ENCODE measurements at regions not wholly inside any gene's neighbourhood (a gene's known extent, or its start where the extent isn't known, plus 50 kb on each side); places are given as distances from the start of the nearest gene placed in this dataset.

DNA sequence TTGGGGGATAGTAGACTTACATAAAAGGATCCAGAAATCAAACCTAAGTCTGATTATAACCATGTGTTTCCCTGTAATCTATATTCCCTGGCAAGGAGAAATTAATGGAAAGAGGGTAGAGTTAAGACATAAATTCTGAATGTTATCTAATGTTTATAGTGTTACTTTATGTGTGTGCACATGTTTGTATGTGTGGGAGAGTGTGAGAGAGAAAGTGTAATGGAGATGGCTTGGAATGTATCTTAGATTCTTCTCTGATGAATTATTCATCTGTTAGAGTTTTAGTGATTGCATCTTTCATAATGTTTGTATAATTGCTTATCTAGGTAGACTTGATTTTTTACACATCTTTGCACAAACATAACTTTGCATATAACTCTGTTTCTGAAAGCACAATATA, 490.9 kb downstream of the FLRT2 start:
- Histone ChIP-seq H3K4me1 (ENCODE audit: insufficient read depth, low read length) (no peaks in the 10 kb centered on the region), H3K4me3 (ENCODE audit: low read length) (no peak overlapping the region), H3K27me3 (ENCODE audit: insufficient read depth, low read length) (no peaks in the 10 kb centered on the region), H3K9me3 (ENCODE audit: low read depth, low read length) (no peaks in the 10 kb centered on the region)

DNA sequence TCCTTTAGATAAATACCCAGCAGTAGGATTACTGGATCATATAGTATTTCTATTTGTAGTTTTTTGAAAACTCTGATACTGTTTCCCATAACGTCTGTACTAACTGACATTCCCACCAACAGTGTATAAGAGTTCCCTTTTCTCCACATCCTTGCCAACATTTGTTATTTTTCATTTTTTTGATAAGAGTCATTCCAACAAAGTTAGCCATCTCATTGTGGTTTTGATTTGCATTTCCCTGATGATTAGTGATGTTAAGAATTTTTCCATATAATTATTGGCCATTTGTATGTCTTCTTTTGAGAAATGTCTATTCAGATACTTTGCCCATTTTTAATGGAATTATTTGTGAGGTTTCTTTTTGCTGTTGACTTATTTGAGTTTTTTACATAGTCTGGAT, 486.0 kb downstream of the FLRT2 start:
- Histone ChIP-seq H3K4me3 (ENCODE audit: low read length) (no peak overlapping the region), H3K4me1 (ENCODE audit: insufficient read depth, low read length) (no peaks in the 10 kb centered on the region), H3K27me3 (ENCODE audit: insufficient read depth, low read length) (no peaks in the 10 kb centered on the region), H3K9me3 (ENCODE audit: low read depth, low read length) (no peaks in the 10 kb centered on the region)

DNA sequence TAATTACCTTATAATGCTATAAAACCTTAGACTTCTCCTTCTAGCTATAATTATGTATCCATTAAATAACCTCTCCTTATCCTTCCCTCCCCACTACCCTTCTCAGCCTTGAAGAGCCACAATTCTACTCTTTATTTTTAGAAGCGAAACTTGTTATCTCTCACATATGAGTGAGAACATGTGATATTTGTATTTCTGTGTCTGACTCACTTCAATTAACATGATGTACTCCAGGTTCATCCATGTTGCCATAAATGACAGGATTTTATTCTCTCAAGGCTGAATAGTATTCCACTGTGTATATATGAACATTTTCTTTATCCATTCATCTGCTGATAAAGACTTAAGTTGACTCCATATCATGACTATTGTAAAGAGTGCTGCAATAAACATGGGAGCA, 485.6 kb downstream of the FLRT2 start:
- H3K27me3 ChIP-seq (ENCODE audit: insufficient read depth, low read length), result no peaks in the 10 kb centered on the region
- no peaks in the 10 kb centered on the region for H3K9me3 ChIP-seq (ENCODE audit: low read depth, low read length)
- no peak overlapping the region for H3K4me3 ChIP-seq (ENCODE audit: low read length)
- no peaks in the 10 kb centered on the region for H3K4me1 ChIP-seq (ENCODE audit: insufficient read depth, low read length)

DNA sequence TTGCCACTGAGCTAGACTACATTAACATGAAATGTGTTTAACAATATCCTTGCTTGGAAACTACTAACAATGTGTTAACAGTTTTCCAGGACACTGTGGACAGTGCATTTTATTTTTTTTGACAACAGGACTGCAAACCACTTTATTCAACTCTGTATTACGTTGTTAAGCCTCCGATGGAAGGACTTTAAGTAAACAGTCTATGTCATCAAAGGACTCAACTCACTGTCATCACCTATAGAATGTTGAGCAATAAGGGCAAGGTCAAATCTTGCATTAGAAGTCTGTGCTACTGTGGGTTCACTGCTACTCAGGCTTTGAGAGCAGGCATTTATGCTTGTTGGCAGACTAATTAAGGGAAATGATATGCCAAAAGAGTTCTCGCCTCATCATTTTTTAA, 483.7 kb downstream of the FLRT2 start:
- no peaks in the 10 kb centered on the region for H3K27me3 ChIP-seq (ENCODE audit: insufficient read depth, low read length)
- H3K9me3 ChIP-seq (ENCODE audit: low read depth, low read length), result no peaks in the 10 kb centered on the region
- H3K4me3 ChIP-seq (ENCODE audit: low read length), result no peak overlapping the region
- no peaks in the 10 kb centered on the region for H3K4me1 ChIP-seq (ENCODE audit: insufficient read depth, low read length)

DNA sequence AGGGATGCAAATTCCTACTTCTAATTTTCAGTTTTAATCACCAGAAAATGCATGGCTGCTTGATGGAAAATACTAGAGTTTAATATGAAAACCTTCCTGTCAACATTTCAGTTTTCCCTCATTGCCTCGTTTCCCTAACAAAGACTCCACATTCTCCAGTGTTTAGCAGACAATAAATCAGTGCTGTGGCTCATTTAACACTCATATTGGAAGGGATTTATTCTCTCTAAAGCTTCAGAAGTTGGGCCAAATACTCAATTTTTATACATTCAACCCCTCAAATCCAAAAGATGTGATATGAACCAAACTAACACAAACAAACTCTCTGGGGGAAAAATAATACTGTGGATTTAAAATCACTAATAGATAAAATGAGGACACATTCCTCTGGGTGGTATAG, 482.5 kb downstream of the FLRT2 start:
- Histone ChIP-seq H3K27me3 (ENCODE audit: insufficient read depth, low read length) (no peaks in the 10 kb centered on the region), H3K4me1 (ENCODE audit: insufficient read depth, low read length) (no peaks in the 10 kb centered on the region), H3K4me3 (ENCODE audit: low read length) (no peak overlapping the region), H3K9me3 (ENCODE audit: low read depth, low read length) (no peaks in the 10 kb centered on the region)

DNA sequence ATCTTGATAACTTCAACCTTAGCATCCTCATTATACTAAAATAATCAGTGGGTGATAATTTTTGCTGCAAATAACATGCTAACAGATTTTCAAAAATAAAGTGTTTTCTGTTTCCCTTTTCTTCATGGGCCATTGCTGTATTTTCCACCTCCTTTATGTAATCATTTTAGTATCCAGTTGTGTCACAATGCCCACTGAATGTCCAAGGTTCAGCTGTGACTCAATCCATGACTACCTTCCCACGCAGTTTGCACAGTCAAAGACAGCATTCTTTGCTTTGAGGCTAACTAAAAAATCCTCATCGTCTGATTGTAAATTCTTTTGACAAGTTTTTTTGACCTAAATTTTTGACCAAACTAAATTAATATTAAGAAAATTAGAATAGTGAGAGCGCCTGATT, 474.1 kb downstream of the FLRT2 start:
- no peaks in the 10 kb centered on the region for H3K9me3 ChIP-seq (ENCODE audit: low read depth, low read length)
- H3K27me3 ChIP-seq (ENCODE audit: insufficient read depth, low read length), result no peaks in the 10 kb centered on the region
- no peak overlapping the region for H3K4me3 ChIP-seq (ENCODE audit: low read length)
- no peaks in the 10 kb centered on the region for H3K4me1 ChIP-seq (ENCODE audit: insufficient read depth, low read length)

DNA sequence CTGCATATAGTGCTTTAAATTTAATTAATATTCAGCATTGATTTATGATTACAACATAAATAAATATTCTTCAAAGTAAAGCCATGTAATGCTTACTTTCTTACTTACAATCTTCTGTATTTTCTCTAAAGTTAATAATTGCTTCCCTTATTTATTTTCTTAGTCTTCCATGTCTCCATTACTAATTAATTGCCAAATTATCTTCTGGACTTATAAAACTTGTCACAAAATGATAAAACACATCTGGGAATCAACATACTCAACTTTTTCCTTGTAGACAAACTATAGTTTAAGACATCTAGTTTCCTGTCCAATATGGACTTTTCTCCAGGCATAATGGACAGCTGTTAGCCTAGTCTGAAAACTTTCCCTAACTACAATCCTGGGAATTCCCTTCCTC, 466.6 kb downstream of the FLRT2 start:
- no peaks in the 10 kb centered on the region for H3K9me3 ChIP-seq (ENCODE audit: low read depth, low read length)
- no peaks in the 10 kb centered on the region for H3K27me3 ChIP-seq (ENCODE audit: insufficient read depth, low read length)
- no peaks in the 10 kb centered on the region for H3K4me1 ChIP-seq (ENCODE audit: insufficient read depth, low read length)
- H3K4me3 ChIP-seq (ENCODE audit: low read length), result no peak overlapping the region

DNA sequence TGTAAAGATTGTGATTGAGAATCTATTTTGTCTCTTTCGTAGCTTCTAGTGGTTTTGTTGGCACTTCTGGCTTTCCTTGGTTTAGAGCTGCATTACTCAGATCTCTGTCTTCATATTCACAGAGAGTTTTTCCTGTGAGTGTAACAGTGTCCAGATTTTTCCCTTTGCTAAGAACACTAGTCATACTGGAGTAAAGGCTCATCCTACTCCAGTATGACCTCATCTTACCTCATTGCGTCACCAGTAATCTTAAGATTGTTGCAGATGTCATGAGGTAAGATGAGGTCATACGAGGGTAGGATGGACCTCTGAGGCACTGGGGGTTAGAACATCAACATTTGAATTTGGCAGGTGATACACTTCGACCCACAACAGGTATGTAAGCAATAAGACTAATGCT, 461.2 kb downstream of the FLRT2 start:
- Histone ChIP-seq H3K4me1 (ENCODE audit: insufficient read depth, low read length) (no peaks in the 10 kb centered on the region), H3K27me3 (ENCODE audit: insufficient read depth, low read length) (no peaks in the 10 kb centered on the region), H3K9me3 (ENCODE audit: low read depth, low read length) (no peaks in the 10 kb centered on the region), H3K4me3 (ENCODE audit: low read length) (no peak overlapping the region)

DNA sequence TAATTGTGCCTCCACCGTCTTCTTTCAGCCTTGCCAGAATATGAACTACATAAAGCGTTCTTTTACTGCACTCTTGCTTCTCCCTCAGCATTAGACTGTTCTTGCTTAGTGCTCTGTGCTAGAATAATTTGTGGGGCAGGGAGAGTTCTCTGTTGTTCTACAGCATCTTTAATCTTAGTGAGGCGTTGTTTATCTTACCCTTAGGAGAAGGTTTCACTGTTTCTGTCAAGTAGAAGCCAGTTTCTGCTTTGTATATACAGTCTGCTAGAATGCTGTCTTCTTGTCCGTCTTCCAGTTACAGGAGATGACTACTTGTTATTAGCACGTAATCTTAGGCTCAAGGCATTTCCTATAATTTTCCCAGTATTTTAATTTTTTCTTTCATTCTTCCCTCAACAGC, 458.0 kb downstream of the FLRT2 start:
- no peaks in the 10 kb centered on the region for H3K27me3 ChIP-seq (ENCODE audit: insufficient read depth, low read length)
- H3K9me3 ChIP-seq (ENCODE audit: low read depth, low read length), result no peaks in the 10 kb centered on the region
- no peak overlapping the region for H3K4me3 ChIP-seq (ENCODE audit: low read length)
- no peaks in the 10 kb centered on the region for H3K4me1 ChIP-seq (ENCODE audit: insufficient read depth, low read length)

DNA sequence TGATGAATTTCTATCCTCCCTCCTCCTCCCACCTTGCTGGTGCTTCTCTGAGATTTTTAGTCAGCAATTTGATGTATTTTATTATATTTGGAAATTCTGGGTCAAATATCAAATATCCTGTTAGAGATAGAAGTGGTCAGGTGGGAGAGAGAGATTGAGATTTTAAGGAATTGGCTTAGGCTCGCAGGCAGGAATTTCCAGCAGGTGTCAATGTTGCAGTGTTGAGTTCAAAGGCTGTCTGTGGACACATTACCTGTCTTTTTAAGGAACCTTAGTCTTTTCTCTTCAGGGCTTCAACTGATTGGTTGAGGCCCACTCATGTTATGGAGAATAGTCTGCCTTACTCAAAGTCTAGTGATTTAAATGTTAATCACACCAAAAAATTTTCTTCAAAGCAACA, 457.3 kb downstream of the FLRT2 start:
- Histone ChIP-seq H3K4me1 (ENCODE audit: insufficient read depth, low read length) (no peaks in the 10 kb centered on the region), H3K4me3 (ENCODE audit: low read length) (no peak overlapping the region), H3K27me3 (ENCODE audit: insufficient read depth, low read length) (no peaks in the 10 kb centered on the region), H3K9me3 (ENCODE audit: low read depth, low read length) (no peaks in the 10 kb centered on the region)

DNA sequence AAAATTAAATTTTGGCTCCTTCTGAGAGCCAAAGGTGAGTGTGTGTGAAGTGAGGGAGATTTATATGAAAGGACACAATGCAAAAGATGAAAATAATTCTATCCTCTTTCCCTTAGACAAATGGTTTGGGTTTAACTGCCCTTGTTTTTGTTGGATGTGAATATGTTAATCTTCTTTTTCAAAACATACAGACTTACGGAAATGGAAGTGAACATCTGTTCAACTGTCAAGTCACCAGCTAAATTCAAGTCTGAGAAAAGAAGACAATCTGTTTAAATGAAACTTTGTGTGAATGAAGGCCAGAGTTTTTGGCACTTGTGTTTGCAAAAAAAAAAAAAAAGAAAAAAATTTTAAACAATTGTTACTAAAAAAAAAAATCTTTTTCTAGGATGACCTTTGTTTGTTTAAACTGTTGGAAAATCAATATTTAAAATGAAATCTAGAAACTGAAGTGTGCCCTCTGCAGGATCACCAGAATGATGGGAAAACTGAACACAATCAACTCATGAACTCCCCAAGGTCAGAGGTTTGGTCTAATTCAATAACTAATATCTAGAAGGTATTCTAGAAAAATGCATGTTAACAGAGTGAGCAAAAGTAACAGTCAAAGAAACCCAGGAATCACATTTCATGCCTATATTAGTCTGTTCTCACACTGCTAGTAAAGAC, 448.8 kb downstream of the FLRT2 start:
- Histone ChIP-seq H3K9me3 (ENCODE audit: low read depth, low read length) (no peaks in the 10 kb centered on the region), H3K4me1 (ENCODE audit: insufficient read depth, low read length) (no peaks in the 10 kb centered on the region), H3K27me3 (ENCODE audit: insufficient read depth, low read length) (no peaks in the 10 kb centered on the region), H3K4me3 (ENCODE audit: low read length) (no peak overlapping the region)

DNA sequence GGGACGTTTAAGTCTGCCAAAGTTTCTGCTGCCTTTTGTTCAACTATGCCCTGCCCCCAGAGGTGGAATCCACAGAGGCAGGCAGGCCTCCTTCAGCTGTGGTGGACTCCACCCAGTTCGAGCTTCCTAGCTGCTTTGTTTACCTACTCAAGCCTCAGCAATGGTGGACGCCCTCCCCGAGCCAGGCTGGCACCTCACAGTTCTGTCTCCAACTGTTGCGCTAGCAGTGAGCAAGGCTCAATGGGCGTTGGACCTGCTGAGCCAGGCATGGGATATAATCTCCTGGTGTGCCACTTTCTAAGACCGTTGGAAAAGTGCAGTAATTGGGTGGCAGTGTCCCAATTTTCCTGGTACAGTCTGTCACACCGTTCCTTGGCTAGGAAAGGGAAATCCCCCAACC, 444.7 kb downstream of the FLRT2 start:
- Histone ChIP-seq H3K4me1 (ENCODE audit: insufficient read depth, low read length) (no peaks in the 10 kb centered on the region), H3K4me3 (ENCODE audit: low read length) (no peak overlapping the region), H3K9me3 (ENCODE audit: low read depth, low read length) (no peaks in the 10 kb centered on the region), H3K27me3 (ENCODE audit: insufficient read depth, low read length) (no peaks in the 10 kb centered on the region)

DNA sequence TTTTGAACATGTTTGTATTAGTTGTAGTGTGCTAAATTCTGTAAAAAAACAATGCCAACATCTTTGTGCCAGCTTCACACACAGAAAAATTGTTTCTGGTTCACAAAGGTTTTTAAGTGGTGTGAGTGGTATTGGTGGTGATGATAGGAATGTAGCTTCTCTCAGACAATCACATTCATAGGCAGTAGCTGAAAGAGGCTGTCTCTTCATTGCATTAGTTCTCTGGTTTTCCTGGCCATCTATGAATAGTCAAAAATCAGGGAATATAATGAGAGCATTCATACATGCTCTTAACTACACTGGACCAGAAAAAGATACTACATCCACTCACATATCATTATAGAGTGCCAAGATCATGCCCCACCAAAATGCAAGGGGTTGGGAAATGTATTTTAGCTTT, 433.5 kb downstream of the FLRT2 start:
- no peaks in the 10 kb centered on the region for H3K9me3 ChIP-seq (ENCODE audit: low read depth, low read length)
- no peaks in the 10 kb centered on the region for H3K4me1 ChIP-seq (ENCODE audit: insufficient read depth, low read length)
- no peak overlapping the region for H3K4me3 ChIP-seq (ENCODE audit: low read length)
- H3K27me3 ChIP-seq (ENCODE audit: insufficient read depth, low read length), result no peaks in the 10 kb centered on the region

DNA sequence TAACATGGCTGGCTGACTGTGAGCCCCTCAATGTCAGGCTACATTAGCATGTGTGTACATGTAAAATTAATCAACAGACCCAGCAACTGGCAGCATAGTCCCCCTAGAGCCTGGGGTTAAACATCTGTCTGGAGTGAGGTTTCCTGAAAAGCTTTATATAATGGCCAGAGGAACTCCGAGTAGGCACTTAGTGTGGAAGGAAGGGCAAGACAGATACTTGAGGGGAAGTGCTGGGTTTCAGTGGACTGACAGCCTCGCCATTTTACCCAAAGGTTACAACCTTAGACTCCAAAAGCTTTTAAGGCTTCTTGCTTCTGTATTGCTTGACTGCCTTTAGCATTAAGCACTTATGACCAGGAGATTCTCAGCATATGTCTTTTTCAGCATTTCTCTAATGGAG, 430.8 kb downstream of the FLRT2 start:
- no peaks in the 10 kb centered on the region for H3K9me3 ChIP-seq (ENCODE audit: low read depth, low read length)
- no peaks in the 10 kb centered on the region for H3K27me3 ChIP-seq (ENCODE audit: insufficient read depth, low read length)
- no peak overlapping the region for H3K4me3 ChIP-seq (ENCODE audit: low read length)
- no peaks in the 10 kb centered on the region for H3K4me1 ChIP-seq (ENCODE audit: insufficient read depth, low read length)

DNA sequence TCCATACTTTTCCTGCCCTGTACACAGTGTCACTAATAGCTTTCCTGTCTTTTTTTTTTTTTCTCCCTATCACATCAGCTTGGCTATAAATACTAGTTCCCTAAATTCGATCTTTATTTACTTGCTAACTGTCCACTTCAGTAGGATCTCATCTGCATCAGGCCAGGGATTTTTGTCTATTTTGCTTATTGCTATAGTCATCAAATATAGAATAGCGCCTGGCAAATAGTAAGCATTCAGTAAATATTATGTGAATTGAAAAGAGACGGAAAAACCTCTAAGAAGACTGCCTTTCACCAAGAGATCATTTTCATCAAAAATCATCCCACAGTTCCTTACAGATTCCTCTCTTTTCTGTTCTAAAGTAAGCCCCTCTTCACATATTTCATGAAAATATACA, 429.1 kb downstream of the FLRT2 start:
- no peaks in the 10 kb centered on the region for H3K9me3 ChIP-seq (ENCODE audit: low read depth, low read length)
- no peaks in the 10 kb centered on the region for H3K27me3 ChIP-seq (ENCODE audit: insufficient read depth, low read length)
- no peak overlapping the region for H3K4me3 ChIP-seq (ENCODE audit: low read length)
- no peaks in the 10 kb centered on the region for H3K4me1 ChIP-seq (ENCODE audit: insufficient read depth, low read length)

DNA sequence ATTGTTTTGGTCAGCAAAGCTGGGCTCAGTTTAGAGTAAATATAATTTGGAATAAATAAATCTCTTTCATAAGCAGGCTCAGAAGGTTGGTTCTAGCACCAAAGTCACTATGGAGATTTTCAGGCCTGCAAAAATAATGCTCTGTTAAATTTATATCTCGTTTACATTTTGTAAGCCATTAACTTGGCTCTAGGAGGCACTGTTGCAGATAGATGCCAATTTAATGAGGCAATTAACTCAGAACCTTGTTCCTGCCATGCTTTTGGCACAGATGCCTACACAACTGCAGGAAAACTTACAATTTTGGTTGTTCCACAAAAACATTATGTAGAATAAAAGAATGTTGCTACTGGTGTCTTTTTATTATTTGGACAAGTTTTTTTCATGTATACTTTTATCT, 428.1 kb downstream of the FLRT2 start:
- H3K4me3 ChIP-seq (ENCODE audit: low read length), result no peak overlapping the region

More for the DNA sequence above, 428.1 kb downstream of the FLRT2 start:
- Histone ChIP-seq H3K27me3 (ENCODE audit: insufficient read depth, low read length) (no peaks in the 10 kb centered on the region), H3K9me3 (ENCODE audit: low read depth, low read length) (no peaks in the 10 kb centered on the region), H3K4me1 (ENCODE audit: insufficient read depth, low read length) (no peaks in the 10 kb centered on the region)
